Ovary (tissue), 3 donors: ENCODE measurements at regions not wholly inside any gene's neighbourhood (a gene's known extent, or its start where the extent isn't known, plus 50 kb on each side); places are given as distances from the start of the nearest gene placed in this dataset.

Source experiments
- CTCF ChIP-seq, 3 donors: fragments of 450-650 bp in 2 of 3; fragments of 200-600 bp in 1 of 3; IDR thresholded peaks; one replicate each; pipeline versions ENCODE4 v1.5.1 to v1.8.0; 2016 to 2022; ENCODE audit warnings: antibody characterized with exemption in 3 of 3, mild to moderate bottlenecking in 1 of 3
- EP300 ChIP-seq: sonication (generic); formaldehyde crosslinking; IDR thresholded peaks from one replicate; pipeline ENCODE4 v1.6.1; 2017; ENCODE audit warnings: antibody characterized with exemption
- POLR2A ChIP-seq: fragments of 450-650 bp; IDR thresholded peaks from one replicate; pipeline ENCODE4 v1.6.1; 2017; ENCODE audit warnings: antibody characterized with exemption, mild to moderate bottlenecking, moderate library complexity
- donor health status: DM: no; HTN: no; CAD: no.

- TF ChIP-seq POLR2A (no peak), CTCF (IDR thresholded peaks at IDR 0.05) (no peak), EP300 (no peak)
Observed at GRCh38 chr11:15532432-15532831, 417.7 kb downstream of the INSC start.
